HEK293 (cell line): ENCODE measurements at regions not wholly inside any gene's neighbourhood (a gene's known extent, or its start where the extent isn't known, plus 50 kb on each side); places are given as distances from the start of the nearest gene placed in this dataset.

Experiments used
- CTCF ChIP-seq: fragments of 450-650 bp; formaldehyde crosslinking; IDR thresholded peaks from 2 replicates; pipeline ENCODE4 v1.5.1; 2016; ENCODE audit warnings: missing biosample characterization, missing genetic modification characterization
- WT1 ChIP-seq: fragments of 450-650 bp; formaldehyde crosslinking; IDR thresholded peaks from 2 replicates; pipeline ENCODE4 v1.5.1; 2016; ENCODE audit warnings: missing biosample characterization, missing genetic modification characterization
- ZNF530 ChIP-seq: fragments of 450-650 bp; formaldehyde crosslinking; IDR thresholded peaks from 2 replicates; pipeline ENCODE4 v1.5.1; 2016; ENCODE audit warnings: low read depth, missing biosample characterization, missing genetic modification characterization
- TF ChIP-seq, protein P1 (sequence below): fragments of 450-650 bp; formaldehyde crosslinking; IDR thresholded peaks from 2 replicates; pipeline ENCODE4 v1.5.1; 2017; ENCODE audit warnings: missing biosample characterization, missing genetic modification characterization

- no peak for TF ChIP-seq WT1 (tag by site-specific recombination)
- TF ChIP-seq CTCF (tag by site-specific recombination), result no peak
- TF ChIP-seq, protein P1, sequence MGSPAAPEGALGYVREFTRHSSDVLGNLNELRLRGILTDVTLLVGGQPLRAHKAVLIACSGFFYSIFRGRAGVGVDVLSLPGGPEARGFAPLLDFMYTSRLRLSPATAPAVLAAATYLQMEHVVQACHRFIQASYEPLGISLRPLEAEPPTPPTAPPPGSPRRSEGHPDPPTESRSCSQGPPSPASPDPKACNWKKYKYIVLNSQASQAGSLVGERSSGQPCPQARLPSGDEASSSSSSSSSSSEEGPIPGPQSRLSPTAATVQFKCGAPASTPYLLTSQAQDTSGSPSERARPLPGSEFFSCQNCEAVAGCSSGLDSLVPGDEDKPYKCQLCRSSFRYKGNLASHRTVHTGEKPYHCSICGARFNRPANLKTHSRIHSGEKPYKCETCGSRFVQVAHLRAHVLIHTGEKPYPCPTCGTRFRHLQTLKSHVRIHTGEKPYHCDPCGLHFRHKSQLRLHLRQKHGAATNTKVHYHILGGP (tag by site-specific recombination), result no peak
- TF ChIP-seq ZNF530 (tag by site-specific recombination), result no peak
Observed at GRCh38 chr4:24196785-24197184, 306.9 kb upstream of the PPARGC1A start.
